GM18868 (cell line): ENCODE measurements at regions not wholly inside any gene's neighbourhood (a gene's known extent, or its start where the extent isn't known, plus 50 kb on each side); places are given as distances from the start of the nearest gene placed in this dataset.

Source experiments
- ATAC-seq: cut with Tn5 transposase; IDR thresholded peaks from one replicate; pipeline ENCODE4 v1.9.1; 2021; ENCODE audit warnings: mild to moderate bottlenecking, moderate library complexity; ENCODE audit not compliant: unreplicated experiment

GRCh38 chr10:9645404-9645803 is 1372.3 kb upstream of the CELF2 start:
- ATAC-seq = no peak

DNA sequence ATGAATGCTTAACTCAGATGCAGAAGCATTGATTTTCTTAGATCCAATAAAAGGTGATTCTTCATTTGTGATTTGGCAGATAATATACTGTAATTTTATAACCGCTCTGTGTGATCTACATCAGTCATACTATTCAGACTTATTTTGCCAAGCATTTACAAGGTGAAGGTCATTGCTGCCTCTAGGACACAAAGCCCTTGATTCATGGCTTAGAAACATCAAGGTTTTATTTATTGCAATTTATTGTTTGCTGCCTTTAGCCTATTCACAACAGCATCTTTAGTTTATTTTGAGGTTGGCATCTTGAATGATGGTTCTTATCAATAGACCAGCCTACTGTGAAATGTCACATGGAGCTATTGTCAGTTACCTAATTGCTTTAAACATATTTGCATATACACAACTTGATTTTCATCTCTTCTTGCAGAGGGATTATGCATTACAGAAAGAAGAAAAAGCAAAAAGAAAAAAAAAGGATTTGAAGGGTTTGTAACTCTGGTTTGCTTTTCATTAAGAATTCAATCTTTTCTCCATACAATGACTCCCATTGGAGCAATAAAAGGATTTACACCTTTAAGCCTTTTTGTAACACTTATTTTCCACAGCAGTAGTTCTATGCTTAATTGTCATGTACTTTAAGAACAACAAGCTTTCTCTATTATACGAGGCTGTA is 1371.6 kb upstream of the CELF2 start:
- no peak for ATAC-seq

DNA sequence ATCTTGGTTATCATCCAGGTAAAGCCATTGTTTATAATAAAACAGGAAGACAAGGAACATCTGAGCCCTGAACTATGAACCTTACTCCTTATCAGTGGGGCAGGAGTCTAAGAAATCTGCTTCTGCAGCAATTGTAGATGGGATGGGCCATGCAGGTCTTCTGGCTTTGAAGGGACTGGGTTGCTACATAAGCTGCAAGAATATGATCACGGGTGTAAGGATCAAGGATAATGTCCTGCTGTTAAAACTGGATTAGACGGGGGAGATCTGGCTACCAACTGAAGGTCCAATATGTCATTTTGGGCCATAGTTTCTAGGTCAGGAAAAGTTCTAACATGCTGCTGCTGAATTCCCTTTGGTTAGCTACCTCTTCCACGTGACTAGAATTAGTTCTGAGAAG is 1363.4 kb upstream of the CELF2 start:
- ATAC-seq = no peak

GRCh38 chr10:9656386-9656785 is 1361.3 kb upstream of the CELF2 start:
- no peak for ATAC-seq

DNA sequence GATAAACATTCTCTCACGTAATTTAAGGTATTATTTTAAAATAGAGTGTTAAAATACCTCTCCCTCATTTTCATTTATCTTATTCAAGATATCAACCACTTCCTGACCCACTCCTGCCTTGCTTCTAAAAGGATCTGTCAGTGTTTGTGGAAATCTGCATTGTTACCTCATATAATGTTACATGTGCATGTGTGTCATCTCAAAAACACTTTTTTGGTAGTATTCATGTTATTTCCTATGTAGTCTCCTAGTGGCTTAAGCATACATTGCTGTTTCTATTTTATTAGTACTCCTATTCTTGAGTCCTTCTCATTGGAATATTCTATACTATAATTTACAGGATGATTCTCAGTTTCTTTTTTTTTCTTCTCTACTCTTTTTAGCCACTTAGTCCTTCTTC is 1360.7 kb upstream of the CELF2 start:
- ATAC-seq = no peak

- no peak for ATAC-seq
Observed at GRCh38 chr10:9657530-9657929, 1360.1 kb upstream of the CELF2 start.

DNA sequence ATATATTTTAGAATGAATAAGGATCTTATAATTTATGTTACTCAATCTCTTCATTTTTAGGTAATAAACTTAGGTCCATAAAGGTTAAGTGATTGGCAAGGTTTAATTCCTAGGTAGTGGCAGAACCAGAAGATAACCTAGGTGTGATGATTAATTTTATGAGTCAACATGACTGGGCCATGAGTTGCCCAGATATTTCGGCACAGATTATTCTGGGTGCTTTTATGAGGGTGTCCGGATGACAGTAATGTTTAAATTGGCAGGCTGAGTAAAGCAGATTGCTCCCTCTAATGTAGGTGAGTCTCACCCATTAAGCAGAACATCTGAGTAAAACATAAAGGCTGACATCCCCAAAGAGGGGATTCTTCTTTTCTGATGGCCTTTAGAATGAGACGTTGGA is 1349.3 kb upstream of the CELF2 start:
- ATAC-seq = no peak

GRCh38 chr10:9670911-9671310 is 1346.8 kb upstream of the CELF2 start:
- ATAC-seq = no peak

GRCh38 chr10:9681655-9682054 is 1336.0 kb upstream of the CELF2 start:
- ATAC-seq = no peak

DNA sequence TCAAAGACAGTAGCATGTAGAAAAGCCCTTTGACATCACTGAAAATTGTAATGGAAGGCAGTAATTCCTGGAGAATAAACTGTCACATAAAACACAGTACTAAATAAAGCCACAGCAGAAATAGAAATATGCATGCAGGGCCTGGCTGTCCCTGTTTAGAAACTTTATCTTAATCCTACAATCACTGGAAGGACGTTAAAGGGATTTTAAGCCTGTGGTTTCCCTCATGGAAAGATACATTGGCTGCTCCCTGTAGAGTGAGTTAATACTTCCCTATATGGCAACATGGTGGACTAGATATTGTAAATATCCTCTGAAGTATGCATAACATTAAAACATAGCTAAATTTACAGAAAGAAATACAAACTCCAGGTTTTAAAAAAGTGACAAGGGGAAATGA is 1334.9 kb upstream of the CELF2 start:
- ATAC-seq = no peak

GRCh38 chr10:9684186-9684585 is 1333.5 kb upstream of the CELF2 start:
- no peak for ATAC-seq

- no peak for ATAC-seq
Observed at GRCh38 chr10:9685596-9685995, 1332.1 kb upstream of the CELF2 start.

- ATAC-seq = no peak
Observed at GRCh38 chr10:9688711-9689110, 1329.0 kb upstream of the CELF2 start.

DNA sequence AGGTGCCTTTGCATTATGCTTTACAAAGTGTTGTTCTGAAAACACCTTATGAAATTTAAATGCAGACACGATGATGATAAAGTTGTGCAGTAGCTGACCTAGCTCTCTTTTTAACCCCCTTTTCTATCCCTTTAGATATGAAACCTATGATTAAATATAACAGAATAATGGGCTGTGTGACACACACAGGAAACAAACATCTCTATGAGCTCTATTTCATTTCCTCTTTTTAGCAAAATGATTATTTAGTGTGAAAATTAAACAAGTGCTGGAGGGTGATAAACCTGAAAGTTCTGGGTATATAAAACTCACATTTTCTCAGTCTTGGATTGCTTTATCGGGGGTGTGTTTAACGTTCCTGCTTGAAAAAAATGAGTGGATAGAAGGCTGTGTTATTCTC is 1310.5 kb upstream of the CELF2 start:
- peak; percentile 67 for ATAC-seq

DNA sequence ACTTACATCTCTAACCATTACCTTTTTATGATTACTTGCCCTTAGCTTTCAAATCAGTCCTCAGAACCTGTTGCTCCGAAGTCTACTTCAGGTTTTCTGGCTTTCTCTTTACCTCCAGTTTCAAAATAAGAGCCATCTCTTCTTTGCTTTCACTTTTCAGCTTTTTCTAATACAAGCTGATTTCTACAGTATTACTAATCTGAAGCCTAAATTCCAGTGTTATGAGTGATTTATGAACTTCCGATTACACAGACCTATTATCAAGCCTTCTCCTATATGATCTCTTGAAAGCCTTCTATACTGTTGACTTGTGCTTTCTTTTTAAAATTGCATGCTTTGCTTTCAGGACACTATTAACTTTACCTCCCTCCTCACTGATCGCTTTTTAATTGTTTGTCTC is 1307.8 kb upstream of the CELF2 start:
- no peak for ATAC-seq

- ATAC-seq = no peak
Observed at GRCh38 chr10:9712393-9712792, 1305.3 kb upstream of the CELF2 start.

GRCh38 chr10:9719246-9719645 is 1298.4 kb upstream of the CELF2 start:
- ATAC-seq = no peak

DNA sequence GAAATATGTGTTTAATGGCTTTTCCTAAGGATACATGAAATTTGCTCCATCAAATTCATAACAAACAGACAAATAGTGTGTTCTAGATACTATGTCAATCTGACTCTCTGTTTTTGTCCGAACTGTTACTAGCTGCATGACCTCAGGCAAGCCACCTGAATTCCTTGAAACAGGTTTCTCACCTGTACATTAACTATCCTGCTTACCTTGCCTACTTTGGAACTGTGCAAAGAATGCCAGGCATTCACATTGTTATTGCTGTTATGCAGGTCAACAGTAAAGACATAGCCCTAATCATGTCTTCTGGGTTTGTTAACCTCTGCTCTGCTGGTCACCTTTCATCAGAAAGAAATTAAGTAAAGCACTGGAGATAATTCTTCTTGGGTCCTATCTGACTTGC is 1283.9 kb upstream of the CELF2 start:
- no peak for ATAC-seq

DNA sequence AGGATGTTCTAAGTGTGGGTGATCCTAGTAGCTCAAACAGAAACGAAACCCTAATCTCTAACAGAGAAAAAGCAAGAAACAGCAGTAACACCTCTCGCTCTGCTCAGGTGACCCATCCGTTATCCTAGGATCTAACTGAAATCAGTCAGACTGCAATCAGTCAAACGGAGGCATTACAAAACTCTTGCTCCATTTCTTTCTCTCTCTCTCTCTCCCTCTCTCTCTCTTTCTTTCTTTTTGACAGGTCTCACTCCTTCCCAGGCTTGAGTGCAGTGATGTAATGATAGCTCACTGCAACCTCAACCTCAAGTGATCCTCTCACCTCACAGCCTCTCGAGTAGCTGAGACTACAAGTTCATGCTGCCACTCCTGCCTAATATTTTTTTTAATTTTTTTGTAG is 1283.5 kb upstream of the CELF2 start:
- ATAC-seq = no peak

DNA sequence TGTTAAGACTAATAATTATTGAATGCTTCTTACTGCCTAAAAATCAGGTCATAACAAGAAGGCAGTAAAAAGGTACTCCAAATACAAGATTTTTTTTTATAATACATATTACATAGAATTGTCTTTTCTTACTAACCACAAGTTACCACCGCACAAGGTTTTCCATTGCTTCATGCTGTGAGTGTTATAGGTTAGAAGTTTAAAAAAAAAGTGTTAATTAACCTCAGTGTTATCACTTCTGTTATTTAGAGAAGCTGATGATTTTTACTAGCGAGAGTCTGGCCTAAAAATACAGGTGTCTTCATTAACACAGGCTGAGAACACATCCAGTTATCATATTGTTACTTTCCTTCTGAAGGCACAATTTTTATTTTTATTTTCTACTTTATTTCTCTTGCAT is 1281.9 kb upstream of the CELF2 start:
- no peak for ATAC-seq

GRCh38 chr10:9743639-9744038 is 1274.0 kb upstream of the CELF2 start:
- ATAC-seq = no peak

GRCh38 chr10:9745158-9745557 is 1272.5 kb upstream of the CELF2 start:
- no peak for ATAC-seq

- ATAC-seq = no peak
Observed at GRCh38 chr10:9757176-9757575, 1260.5 kb upstream of the CELF2 start.
